ENCODE measurements at regions not wholly inside any gene's neighbourhood (a gene's known extent, or its start where the extent isn't known, plus 50 kb on each side); places are given as distances from the start of the nearest gene placed in this dataset.

DNA sequence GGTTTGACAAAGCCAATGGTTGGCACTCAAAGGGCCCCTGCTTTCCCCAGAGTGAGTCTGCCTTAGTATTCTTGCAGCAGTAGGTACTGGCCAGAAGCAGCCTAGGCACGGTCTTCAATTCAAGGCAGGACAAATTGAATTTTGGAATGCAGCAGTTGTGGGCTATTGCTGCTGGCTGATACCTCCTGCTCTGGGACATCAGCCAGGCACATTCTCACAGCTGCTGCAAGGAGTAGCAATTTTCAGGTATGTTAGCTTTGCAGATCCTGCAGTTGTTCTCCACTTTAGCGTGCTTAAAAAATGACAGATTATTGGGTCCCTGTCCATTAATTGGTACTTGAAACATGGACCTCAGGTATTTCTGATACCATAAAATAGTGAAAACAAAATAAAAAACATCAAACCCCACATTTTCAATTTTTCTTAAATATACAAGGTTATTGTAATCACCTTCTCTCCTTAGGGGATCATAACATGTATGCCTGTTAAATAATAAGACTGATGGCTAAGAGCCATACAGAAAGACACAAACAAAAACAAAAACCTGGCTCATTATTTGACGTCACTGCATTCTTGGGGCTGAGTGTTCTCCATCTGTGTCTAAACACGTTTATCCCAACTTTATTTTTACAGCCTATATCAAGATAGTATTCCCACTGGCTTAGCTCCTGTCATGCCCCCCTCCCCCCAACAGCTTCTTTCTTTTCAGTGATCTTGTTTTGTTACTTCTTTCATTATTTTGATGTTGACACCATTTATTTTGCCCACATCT is 85.1 kb upstream of the CARD18 start:
- no peaks in the 10 kb centered on the region for H3K4me1 ChIP-seq (ENCODE audit: insufficient read depth, low read length)
- H3K4me3 ChIP-seq (ENCODE audit: low read length), result no peak overlapping the region
- CTCF ChIA-PET, result no interaction called here
- no peaks in the 10 kb centered on the region for H3K9me2 ChIP-seq (replicated peaks; ENCODE audit: low read length)
- H3F3A ChIP-seq (ENCODE audit: low read length, unreplicated experiment), result no peaks in the 10 kb centered on the region
- DNase-seq (no peak), ATAC-seq (no peak)
- TF ChIP-seq EZH2phosphoT487 (IDR thresholded peaks at IDR 0.05; ENCODE audit: borderline replicate concordance, low read length) (no peak), EZH2 (IDR thresholded peaks at IDR 0.05; ENCODE audit: low read length, unreplicated experiment) (no peak)
- TF ChIP-seq, protein P1, sequence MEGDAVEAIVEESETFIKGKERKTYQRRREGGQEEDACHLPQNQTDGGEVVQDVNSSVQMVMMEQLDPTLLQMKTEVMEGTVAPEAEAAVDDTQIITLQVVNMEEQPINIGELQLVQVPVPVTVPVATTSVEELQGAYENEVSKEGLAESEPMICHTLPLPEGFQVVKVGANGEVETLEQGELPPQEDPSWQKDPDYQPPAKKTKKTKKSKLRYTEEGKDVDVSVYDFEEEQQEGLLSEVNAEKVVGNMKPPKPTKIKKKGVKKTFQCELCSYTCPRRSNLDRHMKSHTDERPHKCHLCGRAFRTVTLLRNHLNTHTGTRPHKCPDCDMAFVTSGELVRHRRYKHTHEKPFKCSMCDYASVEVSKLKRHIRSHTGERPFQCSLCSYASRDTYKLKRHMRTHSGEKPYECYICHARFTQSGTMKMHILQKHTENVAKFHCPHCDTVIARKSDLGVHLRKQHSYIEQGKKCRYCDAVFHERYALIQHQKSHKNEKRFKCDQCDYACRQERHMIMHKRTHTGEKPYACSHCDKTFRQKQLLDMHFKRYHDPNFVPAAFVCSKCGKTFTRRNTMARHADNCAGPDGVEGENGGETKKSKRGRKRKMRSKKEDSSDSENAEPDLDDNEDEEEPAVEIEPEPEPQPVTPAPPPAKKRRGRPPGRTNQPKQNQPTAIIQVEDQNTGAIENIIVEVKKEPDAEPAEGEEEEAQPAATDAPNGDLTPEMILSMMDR (conservative IDR thresholded peaks at IDR 0.05; ENCODE audit: low read depth, low read length), result no peak
- BruUV-seq (replicated peaks), result no TSS peak
- H3K4me2 ChIP-seq (ENCODE audit: low read length), result no peak overlapping the region
- no peaks in the 10 kb centered on the region for H3K27me3 ChIP-seq (ENCODE audit: low read length)
- intact Hi-C loops (cut with micrococcal nuclease), result no loop called here
- no peaks in the 10 kb centered on the region for H3K9me3 ChIP-seq (ENCODE audit: low read length)
- H4K20me1 ChIP-seq (ENCODE audit: low read length), result no peaks in the 10 kb centered on the region
- H3K27ac ChIP-seq (ENCODE audit: low read length), result no peak overlapping the region
- POLR2A ChIA-PET (ENCODE audit: unreplicated experiment), result no interaction called here
- H2AFZ ChIP-seq (ENCODE audit: low read length), result no peak overlapping the region
- H3K36me3 ChIP-seq (ENCODE audit: low read depth, low read length), result no peaks in the 10 kb centered on the region
- H3K9ac ChIP-seq (ENCODE audit: low read length), result no peak overlapping the region
- H3K79me2 ChIP-seq (ENCODE audit: low read length), result no peaks in the 10 kb centered on the region

DNA sequence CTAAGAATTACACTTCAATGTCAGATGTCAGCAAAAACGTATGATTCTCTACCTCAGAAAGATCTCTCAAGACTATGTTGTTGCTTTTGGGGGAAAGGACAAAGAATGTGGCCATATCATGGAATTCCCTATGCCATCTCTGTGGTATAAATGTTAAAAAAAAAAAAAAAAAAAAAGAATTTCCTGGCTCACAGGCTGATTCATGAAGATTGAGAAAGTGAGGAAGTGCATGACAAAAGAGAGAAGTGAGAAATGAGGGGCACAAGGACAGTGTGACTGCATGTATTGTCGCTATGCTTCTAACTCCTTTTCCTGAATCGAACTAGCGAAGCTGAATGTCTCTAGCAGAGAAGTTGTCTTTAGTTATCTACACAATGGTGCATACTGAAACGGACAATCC is 80.6 kb upstream of the CARD18 start:
- Histone ChIP-seq H3K79me2 (ENCODE audit: low read length) (no peaks in the 10 kb centered on the region), H3K9me2 (replicated peaks; ENCODE audit: low read length) (no peaks in the 10 kb centered on the region), H3K9ac (ENCODE audit: low read length) (no peak overlapping the region), H3K36me3 (ENCODE audit: low read depth, low read length) (no peaks in the 10 kb centered on the region), H3K4me2 (ENCODE audit: low read length) (no peak overlapping the region), H3K27me3 (ENCODE audit: low read length) (no peaks in the 10 kb centered on the region), H3K4me1 (ENCODE audit: insufficient read depth, low read length) (no peaks in the 10 kb centered on the region), H2AFZ (ENCODE audit: low read length) (no peak overlapping the region), H3F3A (ENCODE audit: low read length, unreplicated experiment) (no peaks in the 10 kb centered on the region), H3K27ac (ENCODE audit: low read length) (no peak overlapping the region), H3K4me3 (ENCODE audit: low read length) (no peak overlapping the region), H3K9me3 (ENCODE audit: low read length) (no peaks in the 10 kb centered on the region), H4K20me1 (ENCODE audit: low read length) (no peaks in the 10 kb centered on the region)
- CTCF ChIA-PET, result interaction anchor here (0.6 kb wide), 1 partner anchor 1659 kb away, joined by 8 read pairs; no protein-coding TSS in a partner anchor
- TF ChIP-seq EZH2phosphoT487 (IDR thresholded peaks at IDR 0.05; ENCODE audit: borderline replicate concordance, low read length) (no peak), EZH2 (IDR thresholded peaks at IDR 0.05; ENCODE audit: low read length, unreplicated experiment) (no peak)
- TF ChIP-seq, protein P1 (conservative IDR thresholded peaks at IDR 0.05; ENCODE audit: low read depth, low read length), result no peak
- POLR2A ChIA-PET (ENCODE audit: unreplicated experiment), result no interaction called here
- BruUV-seq (replicated peaks), result no TSS peak
- intact Hi-C loops (cut with micrococcal nuclease), result no loop called here
- DNase-seq, result no peak
- no peak for ATAC-seq

DNA sequence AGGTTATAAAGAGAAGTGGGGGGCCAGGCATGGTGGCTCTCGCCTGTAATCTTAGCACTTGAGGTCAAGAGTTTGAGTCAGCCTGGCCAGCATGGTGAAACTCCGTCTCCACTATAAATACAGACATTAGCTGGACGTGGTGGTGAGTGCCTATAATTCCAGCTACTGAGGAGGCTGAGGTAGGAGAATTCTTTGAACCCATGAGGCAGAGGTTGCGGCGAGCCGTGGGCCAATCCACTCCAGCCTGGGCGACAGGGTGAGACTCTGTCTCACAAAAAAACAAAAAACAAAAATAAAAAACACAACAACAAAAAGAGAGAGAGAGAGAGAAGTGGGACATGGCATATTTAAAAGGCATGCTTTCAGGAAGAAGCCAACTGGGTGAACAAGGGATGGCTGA is 80.1 kb upstream of the CARD18 start:
- intact Hi-C loops (cut with micrococcal nuclease), result no loop called here
- Histone ChIP-seq H2AFZ (ENCODE audit: low read length) (no peak overlapping the region), H3K27me3 (ENCODE audit: low read length) (no peaks in the 10 kb centered on the region), H3K4me1 (ENCODE audit: insufficient read depth, low read length) (no peaks in the 10 kb centered on the region), H3K9me2 (replicated peaks; ENCODE audit: low read length) (no peaks in the 10 kb centered on the region), H3K4me3 (ENCODE audit: low read length) (no peak overlapping the region), H3K36me3 (ENCODE audit: low read depth, low read length) (no peaks in the 10 kb centered on the region), H4K20me1 (ENCODE audit: low read length) (no peaks in the 10 kb centered on the region), H3F3A (ENCODE audit: low read length, unreplicated experiment) (no peaks in the 10 kb centered on the region), H3K4me2 (ENCODE audit: low read length) (no peak overlapping the region), H3K79me2 (ENCODE audit: low read length) (no peaks in the 10 kb centered on the region), H3K9me3 (ENCODE audit: low read length) (no peaks in the 10 kb centered on the region), H3K9ac (ENCODE audit: low read length) (no peak overlapping the region), H3K27ac (ENCODE audit: low read length) (no peak overlapping the region)
- no peak for ATAC-seq
- TF ChIP-seq EZH2phosphoT487 (IDR thresholded peaks at IDR 0.05; ENCODE audit: borderline replicate concordance, low read length) (no peak), EZH2 (IDR thresholded peaks at IDR 0.05; ENCODE audit: low read length, unreplicated experiment) (no peak)
- TF ChIP-seq, protein P1 (conservative IDR thresholded peaks at IDR 0.05; ENCODE audit: low read depth, low read length), result no peak
- no TSS peak for BruUV-seq (replicated peaks)
- CTCF ChIA-PET, result no interaction called here
- POLR2A ChIA-PET (ENCODE audit: unreplicated experiment), result no interaction called here
- no peak for DNase-seq

All from PC-3 (cell line).